K562 (cell line): ENCODE measurements at regions not wholly inside any gene's neighbourhood (a gene's known extent, or its start where the extent isn't known, plus 50 kb on each side); places are given as distances from the start of the nearest gene placed in this dataset.

Source experiments
- CTCF ChIP-seq, 3 experiments: IDR thresholded peaks in 2 of 3; conservative IDR thresholded peaks in 1 of 3; 2 replicates each; pipeline ENCODE4 v1.5.1; 2011 to 2012; ENCODE audit warnings: low read length in 3 of 3, mild to moderate bottlenecking in 3 of 3, control low read depth in 2 of 3, improper control_type of control experiment in 1 of 3, inconsistent platforms in 1 of 3, low read depth in 1 of 3, mixed read lengths in 1 of 3, moderate library complexity in 1 of 3; ENCODE audit not compliant: insufficient read depth in 2 of 3
- E2F1 ChIP-seq: sonication (generic); formaldehyde crosslinking; IDR thresholded peaks from 2 replicates; pipeline ENCODE4 v1.8.1; 2023; ENCODE audit warnings: mild to moderate bottlenecking, missing genetic modification reagents, moderate library complexity
- FOXM1 ChIP-seq, 2 experiments: fragments of 450-650 bp in 1 of 2; sonication (generic) in 1 of 2; formaldehyde crosslinking in 1 of 2; IDR thresholded peaks; 2 replicates each; pipeline versions ENCODE4 v1.6.1 to v1.9.0; 2017 to 2022; ENCODE audit warnings: low read depth in 2 of 2, mild to moderate bottlenecking in 2 of 2, missing genetic modification reagents in 1 of 2, moderate library complexity in 1 of 2
- HMGN3 ChIP-seq: IDR thresholded peaks from 2 replicates; pipeline ENCODE4 v1.6.1; 2011; ENCODE audit warnings: borderline replicate concordance, low read depth, mild to moderate bottlenecking, mixed read lengths, low read length; ENCODE audit not compliant: insufficient read length; ENCODE audit errors: extremely low read depth
- MYC ChIP-seq, 2 experiments: fragments of 250-450 bp in 1 of 2; sonication (Bioruptor Pico) in 1 of 2; IDR thresholded peaks; 2 replicates each; pipeline versions ENCODE4 v1.5.1 to v1.6.1; 2012 to 2021; ENCODE audit warnings: low read depth in 2 of 2, borderline replicate concordance in 1 of 2, improper control_type of control experiment in 1 of 2, low read length in 1 of 2, mild to moderate bottlenecking in 1 of 2, moderate library complexity in 1 of 2
- POLR2A ChIP-seq: fragments of 450-650 bp; conservative IDR thresholded peaks from 2 replicates; pipeline ENCODE4 v1.6.1; 2016
- PTTG1 ChIP-seq: fragments of 450-650 bp; IDR thresholded peaks from 2 replicates; pipeline ENCODE4 v1.6.1; 2016; ENCODE audit warnings: low read depth, mild to moderate bottlenecking, missing genetic modification characterization, missing compliant biosample characterization
- RAD51 ChIP-seq: fragments of 450-650 bp; IDR thresholded peaks from 2 replicates; pipeline ENCODE4 v1.7.1; 2016; ENCODE audit warnings: low read depth, mild to moderate bottlenecking, borderline replicate concordance
- SRF ChIP-seq, 2 experiments: fragments of 250-450, 450-650 bp in 1 of 2; sonication (Bioruptor Pico) in 1 of 2; sonication (generic) in 1 of 2; formaldehyde crosslinking; IDR thresholded peaks; 2 replicates each; pipeline versions ENCODE4 v1.5.0 to v1.5.1; 2020 to 2022; ENCODE audit warnings: mild to moderate bottlenecking in 1 of 2, missing genetic modification reagents in 1 of 2
- TFE3 ChIP-seq: fragments of 450-650 bp; formaldehyde crosslinking; IDR thresholded peaks from 2 replicates; pipeline ENCODE4 v1.4.0; 2020; ENCODE audit warnings: mild to moderate bottlenecking, mixed read lengths
- ZBTB8A ChIP-seq: fragments of 450-650 bp; IDR thresholded peaks from 2 replicates; pipeline ENCODE4 v1.6.1; 2018; ENCODE audit warnings: mild to moderate bottlenecking, moderate library complexity; ENCODE audit not compliant: partially characterized antibody

GRCh38 chr7:106357675-106358074 is 72.9 kb upstream of the NAMPT start:
- no peak for TF ChIP-seq ZBTB8A
- TF ChIP-seq FOXM1 (IDR thresholded peaks at IDR 0.05; ENCODE audit: low read depth) = no peak
- TF ChIP-seq FOXM1 (CRISPR knock-in tag; IDR thresholded peaks at IDR 0.05; ENCODE audit: low read depth) = no peak
- no peak for TF ChIP-seq RAD51
- TF ChIP-seq POLR2A = no peak
- TF ChIP-seq SRF (CRISPR knock-in tag; IDR thresholded peaks at IDR 0.05) = no peak
- no peak for TF ChIP-seq HMGN3
- TF ChIP-seq TFE3 (CRISPR knock-in tag) = no peak
- TF ChIP-seq E2F1 (CRISPR knock-in tag) = no peak
- TF ChIP-seq CTCF (IDR thresholded peaks at IDR 0.05 in 2 of 3, conservative IDR thresholded peaks at IDR 0.05 in 1 of 3; ENCODE audit: insufficient read depth in 2 of 3, low read depth in 1 of 3, low read length in 3 of 3) = no peak
- TF ChIP-seq MYC (IDR thresholded peaks at IDR 0.05; ENCODE audit: low read depth, low read length) = no peak
- no peak for TF ChIP-seq MYC (CRISPR knock-in tag; IDR thresholded peaks at IDR 0.05; ENCODE audit: borderline replicate concordance, low read depth)
- no peak for TF ChIP-seq PTTG1 (tag)
